Liver (tissue), 3 donors: ENCODE measurements at regions not wholly inside any gene's neighbourhood (a gene's known extent, or its start where the extent isn't known, plus 50 kb on each side); places are given as distances from the start of the nearest gene placed in this dataset.

Experiments used
- CTCF ChIP-seq: fragments of 150-350 bp; IDR thresholded peaks from 2 replicates; pipeline ENCODE4 v1.5.1; 2017; ENCODE audit warnings: improper control_type of control experiment, low read depth, low read length; ENCODE audit not compliant: missing input control
- REST ChIP-seq: IDR thresholded peaks from 2 replicates; pipeline ENCODE4 v1.6.1; 2016; ENCODE audit warnings: antibody characterized with exemption, mild to moderate bottlenecking
- TAF1 ChIP-seq: conservative IDR thresholded peaks from 2 replicates; pipeline ENCODE4 v1.6.1; 2016; ENCODE audit warnings: antibody characterized with exemption, mild to moderate bottlenecking
- donor health status: healthy.
- donor health status: healthy.

- TF ChIP-seq CTCF, result no peak
- TF ChIP-seq REST, result no peak
- TF ChIP-seq TAF1, result no peak
Observed at GRCh38 chr4:187103351-187103750, 379.7 kb upstream of the FAT1 start.
